ENCODE measurements at regions not wholly inside any gene's neighbourhood (a gene's known extent, or its start where the extent isn't known, plus 50 kb on each side); places are given as distances from the start of the nearest gene placed in this dataset.

GRCh38 chr3:22730701-22731100, 472.4 kb upstream of the UBE2E2 start:
- no peak overlapping the region for H3K4me2 ChIP-seq (ENCODE audit: insufficient read depth, low read length)
- H3K27ac ChIP-seq (ENCODE audit: extremely low read depth, low read depth, low read length), result no peak overlapping the region
- 0% methylated on average over 1 of the region's 1 CpG for WGBS (ENCODE audit: insufficient coverage, low coverage, missing lambda C conversion rate)
- H3K4me1 ChIP-seq (replicated peaks in 1 of 2; ENCODE audit: control insufficient read depth in 2 of 2, insufficient read depth in 2 of 2, low read length in 2 of 2), result no peaks in the 10 kb centered on the region
- POLR2A ChIA-PET, result no interaction called here
- ATAC-seq (no peak), DNase-seq (ENCODE audit: extremely low read depth in 1 of 4, low spot score in 3 of 4) (no peak), FAIRE-seq (no peak)
- no peaks in the 10 kb centered on the region for H3K36me3 ChIP-seq (ENCODE audit: control insufficient read depth, insufficient read depth, low read length)
- no peak overlapping the region for H2AFZ ChIP-seq (ENCODE audit: low read depth, low read length)
- H3K27me3 ChIP-seq (ENCODE audit: control insufficient read depth in 2 of 2, insufficient read depth in 2 of 2, low read length in 2 of 2), result no peaks in the 10 kb centered on the region
- no peaks in the 10 kb centered on the region; the same call in 1 of the 2 replicates for H3K9me3 ChIP-seq (replicated peaks; ENCODE audit: control insufficient read depth, insufficient read depth, low read depth, low read length)
- no peak overlapping the region for H3K4me3 ChIP-seq
- no peak overlapping the region for H3K9ac ChIP-seq (ENCODE audit: insufficient read depth in 1 of 2, low read depth in 2 of 2, low read length in 2 of 2)
- intact Hi-C loops (cut with micrococcal nuclease) (no loop called here), in situ Hi-C loops (cut with MboI) (no loop called here)
- CTCF ChIA-PET (ENCODE audit: low intra/inter-chr PET ratio), result no interaction called here
- H3K79me2 ChIP-seq (ENCODE audit: control insufficient read depth, insufficient read depth, low read length), result no peaks in the 10 kb centered on the region
- H3K9me1 ChIP-seq (ENCODE audit: control insufficient read depth, insufficient read depth, low read length), result no peaks in the 10 kb centered on the region
- no peaks in the 10 kb centered on the region for H4K20me1 ChIP-seq (replicated peaks; ENCODE audit: control insufficient read depth, insufficient read depth, low read length)
- BruUV-seq (replicated peaks), result no TSS peak
- no peak for TF ChIP-seq GMEB1 (CRISPR knock-in tag; IDR thresholded peaks at IDR 0.05)
- TF ChIP-seq, protein P1, sequence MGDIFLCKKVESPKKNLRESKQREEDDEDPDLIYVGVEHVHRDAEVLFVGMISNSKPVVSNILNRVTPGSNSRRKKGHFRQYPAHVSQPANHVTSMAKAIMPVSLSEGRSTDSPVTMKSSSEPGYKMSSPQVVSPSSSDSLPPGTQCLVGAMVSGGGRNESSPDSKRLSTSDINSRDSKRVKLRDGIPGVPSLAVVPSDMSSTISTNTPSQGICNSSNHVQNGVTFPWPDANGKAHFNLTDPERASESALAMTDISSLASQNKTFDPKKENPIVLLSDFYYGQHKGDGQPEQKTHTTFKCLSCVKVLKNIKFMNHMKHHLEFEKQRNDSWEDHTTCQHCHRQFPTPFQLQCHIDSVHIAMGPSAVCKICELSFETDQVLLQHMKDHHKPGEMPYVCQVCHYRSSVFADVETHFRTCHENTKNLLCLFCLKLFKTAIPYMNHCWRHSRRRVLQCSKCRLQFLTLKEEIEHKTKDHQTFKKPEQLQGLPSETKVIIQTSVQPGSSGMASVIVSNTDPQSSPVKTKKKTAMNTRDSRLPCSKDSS (IDR thresholded peaks at IDR 0.05; ENCODE audit: low read depth, partially characterized antibody), result no peak
- no peak for TF ChIP-seq MTA3 (IDR thresholded peaks at IDR 0.05; ENCODE audit: borderline replicate concordance)
- TF ChIP-seq IRF1 (CRISPR knock-in tag; IDR thresholded peaks at IDR 0.05; ENCODE audit: borderline replicate concordance), result no peak
- TF ChIP-seq, protein P2, sequence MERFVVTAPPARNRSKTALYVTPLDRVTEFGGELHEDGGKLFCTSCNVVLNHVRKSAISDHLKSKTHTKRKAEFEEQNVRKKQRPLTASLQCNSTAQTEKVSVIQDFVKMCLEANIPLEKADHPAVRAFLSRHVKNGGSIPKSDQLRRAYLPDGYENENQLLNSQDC (CRISPR knock-in tag; IDR thresholded peaks at IDR 0.05), result no peak
- TF ChIP-seq POLR2AphosphoS5 (IDR thresholded peaks at IDR 0.05; ENCODE audit: control insufficient read depth, insufficient read depth, low read depth, low read length), result no peak
- no peak for TF ChIP-seq TEAD4 (IDR thresholded peaks at IDR 0.05; ENCODE audit: low read length)
- no peak for TF ChIP-seq TEAD4 (CRISPR knock-in tag; IDR thresholded peaks at IDR 0.05; ENCODE audit: borderline replicate concordance)
- no peak for TF ChIP-seq PATZ1 (CRISPR knock-in tag; IDR thresholded peaks at IDR 0.05; ENCODE audit: borderline replicate concordance)
- TF ChIP-seq, protein P3, sequence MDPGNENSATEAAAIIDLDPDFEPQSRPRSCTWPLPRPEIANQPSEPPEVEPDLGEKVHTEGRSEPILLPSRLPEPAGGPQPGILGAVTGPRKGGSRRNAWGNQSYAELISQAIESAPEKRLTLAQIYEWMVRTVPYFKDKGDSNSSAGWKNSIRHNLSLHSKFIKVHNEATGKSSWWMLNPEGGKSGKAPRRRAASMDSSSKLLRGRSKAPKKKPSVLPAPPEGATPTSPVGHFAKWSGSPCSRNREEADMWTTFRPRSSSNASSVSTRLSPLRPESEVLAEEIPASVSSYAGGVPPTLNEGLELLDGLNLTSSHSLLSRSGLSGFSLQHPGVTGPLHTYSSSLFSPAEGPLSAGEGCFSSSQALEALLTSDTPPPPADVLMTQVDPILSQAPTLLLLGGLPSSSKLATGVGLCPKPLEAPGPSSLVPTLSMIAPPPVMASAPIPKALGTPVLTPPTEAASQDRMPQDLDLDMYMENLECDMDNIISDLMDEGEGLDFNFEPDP (CRISPR knock-in tag; IDR thresholded peaks at IDR 0.05), result no peak
- no peak for TF ChIP-seq DIDO1 (tag; IDR thresholded peaks at IDR 0.05; ENCODE audit: low read depth)
- no peak for TF ChIP-seq RBBP5 (IDR thresholded peaks at IDR 0.05; ENCODE audit: borderline replicate concordance, insufficient read depth, low read length, poor library complexity, severe bottlenecking)
- no peak for TF ChIP-seq GABPB1 (CRISPR knock-in tag; IDR thresholded peaks at IDR 0.05)
- no peak for TF ChIP-seq STAG1 (CRISPR knock-in tag; IDR thresholded peaks at IDR 0.05; ENCODE audit: borderline replicate concordance)
- no peak for TF ChIP-seq PRMT5 (CRISPR knock-in tag; IDR thresholded peaks at IDR 0.05)
